VCaP (cell line): ENCODE measurements at regions not wholly inside any gene's neighbourhood (a gene's known extent, or its start where the extent isn't known, plus 50 kb on each side); places are given as distances from the start of the nearest gene placed in this dataset.

Source experiments
- H3K27ac ChIP-seq: fragments of 450-650 bp; 2 replicates; pipeline ENCODE4 v1.5.1; 2017
- CTCF ChIP-seq: fragments of 450-650 bp; conservative IDR thresholded peaks from 2 replicates; pipeline ENCODE4 v1.5.1; 2017; ENCODE audit warnings: mild to moderate bottlenecking, moderate library complexity

- no peak for TF ChIP-seq CTCF
- no peak overlapping the region for H3K27ac ChIP-seq
These were observed 137.3 kb upstream of the CCL2 start for GRCh38 chr17:34117811-34118210.

- no peak for TF ChIP-seq CTCF
- no peak overlapping the region for H3K27ac ChIP-seq
These were observed 136.5 kb upstream of the CCL2 start for GRCh38 chr17:34118564-34118963.

GRCh38 chr17:34121311-34121710 is 133.8 kb upstream of the CCL2 start:
- no peak overlapping the region for H3K27ac ChIP-seq
- TF ChIP-seq CTCF, result no peak

GRCh38 chr17:34122515-34122914 is 132.6 kb upstream of the CCL2 start:
- TF ChIP-seq CTCF, result no peak
- H3K27ac ChIP-seq, result no peak overlapping the region

GRCh38 chr17:34125010-34125409 is 130.1 kb upstream of the CCL2 start:
- TF ChIP-seq CTCF, result no peak
- H3K27ac ChIP-seq, result no peak overlapping the region

GRCh38 chr17:34125921-34126320 is 129.2 kb upstream of the CCL2 start:
- TF ChIP-seq CTCF, result no peak
- H3K27ac ChIP-seq, result no peak overlapping the region

GRCh38 chr17:34126496-34126895 is 128.6 kb upstream of the CCL2 start:
- H3K27ac ChIP-seq, result no peak overlapping the region
- no peak for TF ChIP-seq CTCF

GRCh38 chr17:34126965-34127364 is 128.1 kb upstream of the CCL2 start:
- TF ChIP-seq CTCF, result no peak
- H3K27ac ChIP-seq, result no peak overlapping the region
